H1 (cell line): ENCODE measurements at regions not wholly inside any gene's neighbourhood (a gene's known extent, or its start where the extent isn't known, plus 50 kb on each side); places are given as distances from the start of the nearest gene placed in this dataset.
A peak's percentile ranks its signal among the peaks of the same experiment; 100 is the strongest.

Source experiments
- CTCF ChIA-PET: fragments of 300-600 bp; sonication (Branson Sonifier 250); formaldehyde crosslinking; loops from one replicate; lab custom pipeline; 2021; ENCODE audit not compliant: partially characterized antibody; lab: Charles Lee
- POLR2A ChIA-PET: fragments of 300-600 bp; sonication (Branson Sonifier 250); formaldehyde crosslinking; loops from one replicate; lab custom pipeline; 2021; ENCODE audit warnings: inconsistent platforms; ENCODE audit not compliant: partially characterized antibody; lab: Charles Lee
- DNase-seq, 2 experiments: peaks; one replicate each; pipeline versions ENCODE4 v3.0.0 to v3.0.0-alpha.2; 2010 to 2022; ENCODE audit warnings: low spot score in 2 of 2, low read depth in 1 of 2, mixed read lengths in 1 of 2
- FAIRE-seq: peaks from 2 replicates; lab custom pipeline; 2011; peaks lifted over from hg19 to GRCh38; lab: Jason Lieb, UNC
- H2AFZ ChIP-seq: 2 replicates; pipeline ENCODE4 v1.8.1; 2012; ENCODE audit warnings: low read length, inconsistent platforms
- H2AK5ac ChIP-seq: 2 replicates; pipeline ENCODE4 v1.6.1; 2013; ENCODE audit warnings: low read depth, low read length
- H2BK120ac ChIP-seq: replicated peaks from 2 replicates; pipeline ENCODE3; 2013; ENCODE audit warnings: low read depth, low read length, inconsistent platforms
- H2BK12ac ChIP-seq: 2 replicates; pipeline ENCODE4 v1.6.1; 2013; ENCODE audit warnings: low read depth, low read length
- H2BK15ac ChIP-seq: 2 replicates; pipeline ENCODE4 v1.6.1; 2013; ENCODE audit warnings: low read length
- H2BK20ac ChIP-seq: 2 replicates; pipeline ENCODE4 v1.6.1; 2013; ENCODE audit warnings: low read length
- H2BK5ac ChIP-seq: 2 replicates; pipeline ENCODE4 v1.6.1; 2013; ENCODE audit warnings: low read depth, low read length
- H3K14ac ChIP-seq: 2 replicates; pipeline ENCODE4 v1.6.1; 2013; ENCODE audit warnings: inconsistent platforms; ENCODE audit not compliant: insufficient read length
- H3K18ac ChIP-seq: 2 replicates; pipeline ENCODE4 v1.6.1; 2013; ENCODE audit warnings: low read length; ENCODE audit errors: extremely low read depth
- H3K23ac ChIP-seq: 2 replicates; pipeline ENCODE4 v1.6.1; 2013; ENCODE audit warnings: inconsistent platforms; ENCODE audit not compliant: insufficient read length
- H3K23me2 ChIP-seq: 2 replicates; pipeline ENCODE4 v1.6.1; 2013; ENCODE audit warnings: low read depth, low read length
- H3K27ac ChIP-seq: 2 replicates; pipeline ENCODE4 v1.6.1; 2011; ENCODE audit warnings: low read depth, low read length, inconsistent platforms
- H3K27me3 ChIP-seq, 4 experiments: replicated peaks in 1 of 4; 1 replicate in 1 of 4; 2 replicates in 3 of 4; pipeline versions ENCODE4 v1.6.1 to v1.8.1; 2011 to 2013; ENCODE audit warnings: low read length in 3 of 4, mild to moderate bottlenecking in 3 of 4, inconsistent platforms in 2 of 4, mixed read lengths in 2 of 4, moderate library complexity in 1 of 4; ENCODE audit not compliant: control insufficient read depth in 3 of 4, insufficient read depth in 3 of 4; ENCODE audit errors: extremely low read depth in 1 of 4
- H3K36me3 ChIP-seq, 4 experiments: 2 replicates each; pipeline versions ENCODE4 v1.6.1 to v1.8.1; 2011 to 2013; ENCODE audit warnings: mild to moderate bottlenecking in 4 of 4, low read length in 3 of 4, moderate library complexity in 2 of 4, control low read depth in 1 of 4, inconsistent platforms in 1 of 4; ENCODE audit not compliant: insufficient read depth in 4 of 4, control insufficient read depth in 2 of 4
- H3K4ac ChIP-seq: replicated peaks from 2 replicates; pipeline ENCODE3; 2013; ENCODE audit warnings: low read length, low read depth, mixed read lengths, inconsistent platforms; ENCODE audit not compliant: insufficient read length
- H3K4me1 ChIP-seq, 4 experiments: replicated peaks in 1 of 4; 1 replicate in 1 of 4; 2 replicates in 3 of 4; pipeline versions ENCODE4 v1.6.1 to v1.8.1; 2011 to 2013; ENCODE audit warnings: low read length in 3 of 4, inconsistent platforms in 2 of 4, mixed read lengths in 1 of 4; ENCODE audit not compliant: insufficient read depth in 4 of 4, control insufficient read depth in 3 of 4
- H3K4me2 ChIP-seq, 2 experiments: 2 replicates each; pipeline versions ENCODE4 v1.6.1 to v1.8.1; 2011 to 2013; ENCODE audit warnings: low read depth in 2 of 2, low read length in 2 of 2, control low read depth in 1 of 2, inconsistent platforms in 1 of 2, mild to moderate bottlenecking in 1 of 2; ENCODE audit not compliant: insufficient read depth in 1 of 2
- H3K4me3 ChIP-seq, 4 experiments: fragments of 200-600, 300-600 bp in 1 of 4; sonication (generic), shearing (Covaris generic), sonication (Bioruptor Twin) in 1 of 4; 2 replicates each; pipeline versions ENCODE4 v1.5.1 to v1.8.1; 2011 to 2016; ENCODE audit warnings: low read length in 4 of 4, low read depth in 3 of 4, control low read depth in 2 of 4, inconsistent platforms in 2 of 4, mild to moderate bottlenecking in 2 of 4, mixed read lengths in 1 of 4, moderate library complexity in 1 of 4; ENCODE audit not compliant: insufficient read depth in 2 of 4; ENCODE audit errors: extremely low read depth in 1 of 4
- H3K56ac ChIP-seq: replicated peaks from 2 replicates; pipeline ENCODE3; 2013; ENCODE audit warnings: low read depth, mild to moderate bottlenecking, mixed read lengths, low read length, inconsistent platforms; ENCODE audit not compliant: insufficient read length
- H3K79me1 ChIP-seq: 2 replicates; pipeline ENCODE4 v1.6.1; 2013; ENCODE audit warnings: low read depth, low read length, control low read depth
- H3K79me2 ChIP-seq, 2 experiments: 2 replicates each; pipeline versions ENCODE4 v1.6.1 to v1.8.1; 2012 to 2013; ENCODE audit warnings: low read length in 2 of 2, mild to moderate bottlenecking in 2 of 2, inconsistent platforms in 1 of 2; ENCODE audit not compliant: insufficient read depth in 2 of 2, control insufficient read depth in 1 of 2
- H3K9ac ChIP-seq, 4 experiments: replicated peaks in 1 of 4; 1 replicate in 1 of 4; 2 replicates in 3 of 4; pipeline versions ENCODE4 v1.6.1 to v1.8.1; 2011 to 2013; ENCODE audit warnings: low read depth in 3 of 4, low read length in 3 of 4, control low read depth in 2 of 4, mild to moderate bottlenecking in 2 of 4, moderate library complexity in 2 of 4, inconsistent platforms in 1 of 4; ENCODE audit errors: extremely low read depth in 1 of 4
- H3K9me3 ChIP-seq, 2 experiments: 2 replicates each; pipeline versions ENCODE4 v1.6.1 to v1.8.1; 2012 to 2013; ENCODE audit warnings: mild to moderate bottlenecking in 2 of 2, moderate library complexity in 2 of 2, control low read depth in 1 of 2, inconsistent platforms in 1 of 2, low read depth in 1 of 2, low read length in 1 of 2, mixed read lengths in 1 of 2; ENCODE audit not compliant: insufficient read depth in 2 of 2
- H4K20me1 ChIP-seq, 2 experiments: replicated peaks in 1 of 2; 2 replicates each; pipeline versions ENCODE3 to v1.8.1; 2011 to 2013; ENCODE audit warnings: inconsistent platforms in 2 of 2, low read length in 2 of 2, mild to moderate bottlenecking in 1 of 2; ENCODE audit not compliant: insufficient read depth in 2 of 2, control insufficient read depth in 1 of 2
- H4K5ac ChIP-seq: 2 replicates; pipeline ENCODE4 v1.6.1; 2013; ENCODE audit warnings: low read length, low read depth, mixed read lengths, inconsistent platforms; ENCODE audit not compliant: insufficient read length
- H4K8ac ChIP-seq: 2 replicates; pipeline ENCODE4 v1.8.0; 2013; ENCODE audit warnings: mild to moderate bottlenecking, moderate library complexity, low read length, inconsistent platforms; ENCODE audit not compliant: insufficient read depth; ENCODE audit errors: extremely low read depth
- H4K91ac ChIP-seq: replicated peaks from 2 replicates; pipeline ENCODE3; 2013; ENCODE audit warnings: low read length, mixed read lengths, inconsistent platforms; ENCODE audit not compliant: insufficient read length
- CEBPB ChIP-seq: IDR thresholded peaks from 2 replicates; pipeline ENCODE4 v1.6.1; 2012; ENCODE audit warnings: low read depth, low read length
- FOSL1 ChIP-seq: IDR thresholded peaks from 2 replicates; pipeline ENCODE4 v1.6.1; 2011; ENCODE audit warnings: mild to moderate bottlenecking, low read depth, low read length, moderate library complexity; ENCODE audit not compliant: insufficient read depth
- WGBS, 2 experiments: shearing (Covaris generic) in 1 of 2; methylation state at CpG; one replicate each; pipeline versions ENCODE4 v1.1.6 to v1.1.7; 2013 to 2015; ENCODE audit warnings: low lambda C conversion rate in 2 of 2, mixed read lengths in 2 of 2, inconsistent platforms in 1 of 2, low coverage in 1 of 2, missing lambda C conversion rate in 1 of 2; ENCODE audit not compliant: insufficient replicate concordance in 2 of 2, insufficient coverage in 1 of 2, insufficient read length in 1 of 2; ENCODE audit errors: extremely low coverage in 1 of 2, missing lambda C conversion rate in 1 of 2; 5-methylcytosine and 5-hydroxymethylcytosine counted together

DNA sequence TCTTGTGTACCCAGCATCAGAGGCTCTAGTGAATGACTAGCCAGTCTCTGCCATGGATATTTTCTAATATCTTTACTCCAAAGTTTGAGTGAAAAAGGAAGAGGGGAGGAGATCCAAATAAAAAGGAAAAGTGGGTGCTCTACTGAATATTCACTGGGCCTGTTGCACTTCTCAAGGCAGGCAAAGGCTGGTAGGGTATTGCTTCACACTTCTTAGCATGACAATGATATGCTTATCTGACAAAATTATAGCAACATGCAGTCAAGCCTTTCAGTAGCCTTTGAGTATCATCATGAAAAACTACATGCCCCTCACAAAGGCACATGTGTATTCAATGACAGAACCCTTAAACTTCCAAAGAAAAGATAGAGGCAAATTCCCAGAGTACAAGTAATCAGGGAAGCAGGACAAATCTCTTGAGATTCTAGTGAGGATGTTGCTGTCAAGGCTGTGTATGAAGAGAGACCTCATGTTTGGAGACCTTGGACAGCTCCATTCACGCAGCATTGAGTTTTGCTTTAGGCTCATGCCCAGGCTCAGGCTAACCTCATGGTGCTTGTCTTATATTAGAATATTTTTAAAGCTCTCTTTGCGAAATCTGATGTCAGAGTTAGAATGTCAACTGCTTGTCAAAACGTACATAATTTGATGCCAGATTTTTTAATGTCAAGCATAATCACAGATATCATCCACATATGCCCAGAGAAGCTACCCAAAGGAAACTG is 506.9 kb downstream of the OCA2 start:
- peak; percentile 7 for FAIRE-seq
- ChIA-PET POLR2A (no interaction called here), CTCF (no interaction called here)
- H2BK5ac ChIP-seq: no peak overlapping the region
- H3K27me3 ChIP-seq: no peaks in the 10 kb centered on the region
- no peak overlapping the region for H2AFZ ChIP-seq
- H3K36me3 ChIP-seq: no peaks in the 10 kb centered on the region
- H3K56ac ChIP-seq: no peak overlapping the region
- H3K14ac ChIP-seq: no peak overlapping the region
- no peak overlapping the region for H3K4me2 ChIP-seq
- no peak overlapping the region for H3K9ac ChIP-seq
- H3K4me3 ChIP-seq: no peak overlapping the region
- no peak overlapping the region for H3K27ac ChIP-seq
- H3K4ac ChIP-seq: no peak overlapping the region
- H2BK12ac ChIP-seq: no peak overlapping the region
- H3K23ac ChIP-seq: no peak overlapping the region
- no peak overlapping the region for H4K8ac ChIP-seq
- H3K79me1 ChIP-seq: no peaks in the 10 kb centered on the region
- H2BK15ac ChIP-seq: no peak overlapping the region
- no peaks in the 10 kb centered on the region for H3K79me2 ChIP-seq
- peaks cover 0 to 2% (median 0%) of the 10 kb centered on the region in 4 experiments; a peak in 1 of 7 replicates for H3K4me1 ChIP-seq
- H2BK120ac ChIP-seq: no peak overlapping the region
- H3K23me2 ChIP-seq: peaks cover 4% of the 10 kb centered on the region; the same call in 1 of the 2 replicates
- H3K18ac ChIP-seq: no peak overlapping the region
- TF ChIP-seq CEBPB: peak; percentile 90
- TF ChIP-seq FOSL1: no peak
- TF ChIP-seq, all 59 proteins: peak for 1
- Histone ChIP-seq H4K20me1 (peaks cover 0 to 4% of the 10 kb centered on the region in 2 experiments), H4K5ac (no peak overlapping the region), H4K91ac (no peak overlapping the region), H2AK5ac (no peak overlapping the region), H3K9me3 (0 out of 4 replicates have a peak, but pooled peaks cover 0 to 4% of the 10 kb centered on the region in 2 experiments), H2BK20ac (no peak overlapping the region)
- no peak for DNase-seq
- WGBS, 2 experiments: 85% methylated on average over 3 of the region's 3 CpGs; no CpG with 5 or more reads in 1 of the 2 experiments
